GM12875 (cell line): ENCODE measurements at regions not wholly inside any gene's neighbourhood (a gene's known extent, or its start where the extent isn't known, plus 50 kb on each side); places are given as distances from the start of the nearest gene placed in this dataset.

Source experiments
- H3K4me3 ChIP-seq: one replicate; pipeline ENCODE4 v1.5.1; 2011; ENCODE audit warnings: low read depth, low read length, control low read depth
- CTCF ChIP-seq: IDR thresholded peaks from 2 replicates; pipeline ENCODE4 v1.5.1; 2011; ENCODE audit warnings: low read depth, mild to moderate bottlenecking, control low read depth, inconsistent platforms, low read length, moderate library complexity, borderline replicate concordance; ENCODE audit not compliant: insufficient read depth

- H3K4me3 ChIP-seq = no peak overlapping the region
- no peak for TF ChIP-seq CTCF
These were observed 75.0 kb upstream of the PITX1 start for GRCh38 chr5:135108992-135109391.

GRCh38 chr5:135108569-135108968 is 74.5 kb upstream of the PITX1 start:
- TF ChIP-seq CTCF = no peak

GRCh38 chr5:135107986-135108385 is 74.0 kb upstream of the PITX1 start:
- TF ChIP-seq CTCF = no peak
- no peak overlapping the region for H3K4me3 ChIP-seq

More at GRCh38 chr5:135108569-135108968, 74.5 kb upstream of the PITX1 start:
- H3K4me3 ChIP-seq = no peak overlapping the region

GRCh38 chr5:135106610-135107471 is 72.8 kb upstream of the PITX1 start:
- no peak overlapping the region for H3K4me3 ChIP-seq
- TF ChIP-seq CTCF = no peak

GRCh38 chr5:135106136-135106535 is 72.1 kb upstream of the PITX1 start:
- no peak overlapping the region for H3K4me3 ChIP-seq
- no peak for TF ChIP-seq CTCF

GRCh38 chr5:135105105-135105484 is 71.1 kb upstream of the PITX1 start:
- H3K4me3 ChIP-seq = no peak overlapping the region
- TF ChIP-seq CTCF = no peak

GRCh38 chr5:135103575-135103853 is 69.5 kb upstream of the PITX1 start:
- H3K4me3 ChIP-seq = no peak overlapping the region
- TF ChIP-seq CTCF = no peak
